H9 (cell line): ENCODE measurements at regions not wholly inside any gene's neighbourhood (a gene's known extent, or its start where the extent isn't known, plus 50 kb on each side); places are given as distances from the start of the nearest gene placed in this dataset.

Experiments
- DNase-seq: peaks from one replicate; pipeline ENCODE4 v3.0.0-alpha.2; 2017
- H2AFZ ChIP-seq: one replicate; pipeline ENCODE4 v1.6.1; 2013; ENCODE audit warnings: mild to moderate bottlenecking, low read length, control low read depth, moderate library complexity
- H2AK5ac ChIP-seq: 2 replicates; pipeline ENCODE4 v1.6.1; 2013; ENCODE audit warnings: low read length, control low read depth, mixed read lengths; ENCODE audit not compliant: insufficient read length
- H2BK120ac ChIP-seq: one replicate; pipeline ENCODE4 v1.6.1; 2013; ENCODE audit warnings: low read depth, mild to moderate bottlenecking, low read length, control low read depth, inconsistent platforms; ENCODE audit not compliant: poor library complexity, severe bottlenecking
- H2BK12ac ChIP-seq: 2 replicates; pipeline ENCODE4 v1.6.1; 2013; ENCODE audit warnings: low read length, control low read depth, mixed read lengths, low read depth; ENCODE audit not compliant: insufficient read length
- H2BK15ac ChIP-seq: 2 replicates; pipeline ENCODE4 v1.6.1; 2013; ENCODE audit warnings: low read depth, low read length, control low read depth
- H2BK20ac ChIP-seq: one replicate; pipeline ENCODE4 v1.6.1; 2013; ENCODE audit warnings: low read depth, mild to moderate bottlenecking, low read length, control low read depth, inconsistent platforms; ENCODE audit not compliant: poor library complexity, severe bottlenecking
- H2BK5ac ChIP-seq: 2 replicates; pipeline ENCODE4 v1.6.1; 2013; ENCODE audit warnings: low read length, control low read depth, mixed read lengths; ENCODE audit not compliant: insufficient read length
- H3K14ac ChIP-seq: 2 replicates; pipeline ENCODE4 v1.6.1; 2013; ENCODE audit warnings: low read length, control low read depth; ENCODE audit not compliant: insufficient read depth
- H3K18ac ChIP-seq: 2 replicates; pipeline ENCODE4 v1.6.1; 2013; ENCODE audit warnings: low read depth, mild to moderate bottlenecking, mixed read lengths, low read length, control low read depth; ENCODE audit not compliant: insufficient read length
- H3K23ac ChIP-seq: 2 replicates; pipeline ENCODE4 v1.6.1; 2013; ENCODE audit warnings: low read length, control low read depth, mixed read lengths, low read depth; ENCODE audit not compliant: insufficient read length
- H3K23me2 ChIP-seq: 2 replicates; pipeline ENCODE4 v1.6.1; 2013; ENCODE audit warnings: low read depth, mild to moderate bottlenecking, mixed read lengths, low read length, control low read depth; ENCODE audit not compliant: insufficient read length, poor library complexity, severe bottlenecking
- H3K27ac ChIP-seq: 2 replicates; pipeline ENCODE4 v1.5.1; 2013; ENCODE audit warnings: low read length, control low read depth, mixed read lengths, low read depth; ENCODE audit not compliant: insufficient read length
- H3K27me3 ChIP-seq: 2 replicates; pipeline ENCODE4 v1.6.1; 2013; ENCODE audit warnings: low read length, control low read depth, inconsistent platforms; ENCODE audit not compliant: insufficient read depth
- H3K4ac ChIP-seq: 2 replicates; pipeline ENCODE4 v1.6.1; 2013; ENCODE audit warnings: low read depth, mild to moderate bottlenecking, control low read depth, inconsistent platforms, low read length, moderate library complexity
- H3K4me1 ChIP-seq: 2 replicates; pipeline ENCODE4 v1.6.1; 2013; ENCODE audit warnings: low read length, control low read depth, inconsistent platforms; ENCODE audit not compliant: insufficient read depth
- H3K4me2 ChIP-seq: 2 replicates; pipeline ENCODE4 v1.6.1; 2013; ENCODE audit warnings: low read length, control low read depth, mixed read lengths; ENCODE audit not compliant: insufficient read length, insufficient read depth
- H3K56ac ChIP-seq: 2 replicates; pipeline ENCODE4 v1.6.1; 2013; ENCODE audit warnings: low read depth, mild to moderate bottlenecking, mixed read lengths, low read length, control low read depth; ENCODE audit not compliant: insufficient read length
- H3K79me1 ChIP-seq: 2 replicates; pipeline ENCODE4 v1.6.1; 2013; ENCODE audit warnings: low read depth, mild to moderate bottlenecking, moderate library complexity, low read length, control low read depth, inconsistent platforms; ENCODE audit not compliant: insufficient read depth, poor library complexity, severe bottlenecking
- H3K79me2 ChIP-seq: 2 replicates; pipeline ENCODE4 v1.6.1; 2013; ENCODE audit warnings: low read length, control low read depth, inconsistent platforms; ENCODE audit not compliant: insufficient read depth
- H3K9ac ChIP-seq: 2 replicates; pipeline ENCODE4 v1.6.1; 2013; ENCODE audit warnings: low read length, control low read depth, mixed read lengths; ENCODE audit not compliant: insufficient read length; ENCODE audit errors: extremely low read depth
- H3K9me3 ChIP-seq: one replicate; pipeline ENCODE4 v1.6.1; 2013; ENCODE audit warnings: low read depth, low read length, inconsistent platforms; ENCODE audit not compliant: control insufficient read depth
- H3T11ph ChIP-seq: one replicate; pipeline ENCODE4 v1.6.1; 2013; ENCODE audit warnings: mild to moderate bottlenecking, low read length, control low read depth, inconsistent platforms
- H4K20me1 ChIP-seq: one replicate; pipeline ENCODE4 v1.6.1; 2013; ENCODE audit not compliant: control insufficient read depth, insufficient read length, insufficient read depth
- H4K5ac ChIP-seq: 2 replicates; pipeline ENCODE4 v1.6.1; 2013; ENCODE audit warnings: low read depth, mild to moderate bottlenecking, mixed read lengths, low read length, control low read depth; ENCODE audit not compliant: insufficient read length
- H4K8ac ChIP-seq: replicated peaks from 2 replicates; pipeline ENCODE4 v1.6.1; 2013; ENCODE audit warnings: low read length, control low read depth, mixed read lengths, low read depth; ENCODE audit not compliant: insufficient read length
- H4K91ac ChIP-seq: 2 replicates; pipeline ENCODE4 v1.6.1; 2013; ENCODE audit warnings: low read depth, mild to moderate bottlenecking, moderate library complexity, mixed read lengths, low read length, control low read depth; ENCODE audit not compliant: insufficient read length
- H3K27ac Mint-ChIP-seq, 3 experiments: 2 replicates in 2 of 3; 3 replicates in 1 of 3; pipeline ENCODE4 v1.8.0; 2020 to 2021; ENCODE audit warnings: mixed read lengths in 3 of 3, mild to moderate bottlenecking in 1 of 3, moderate library complexity in 1 of 3
- H3K27me3 Mint-ChIP-seq: 2 replicates; pipeline ENCODE4 v1.8.0; 2021; ENCODE audit warnings: low read depth, mild to moderate bottlenecking, moderate library complexity, mixed read lengths
- H3K36me3 Mint-ChIP-seq, 3 experiments: 2 replicates in 2 of 3; 3 replicates in 1 of 3; pipeline ENCODE4 v1.8.0; 2020 to 2021; ENCODE audit warnings: low read depth in 3 of 3, mixed read lengths in 3 of 3; ENCODE audit not compliant: insufficient read depth in 1 of 3
- H3K4me1 Mint-ChIP-seq, 2 experiments: 2 replicates each; pipeline ENCODE4 v1.8.0; 2020; ENCODE audit warnings: mixed read lengths in 2 of 2
- H3K4me3 Mint-ChIP-seq, 2 experiments: 2 replicates in 1 of 2; 3 replicates in 1 of 2; pipeline ENCODE4 v1.8.0; 2020 to 2021; ENCODE audit warnings: mild to moderate bottlenecking in 2 of 2, mixed read lengths in 2 of 2, moderate library complexity in 1 of 2
- H3K9me3 Mint-ChIP-seq, 2 experiments: 2 replicates in 1 of 2; 3 replicates in 1 of 2; pipeline ENCODE4 v1.8.0; 2020; ENCODE audit warnings: mild to moderate bottlenecking in 2 of 2, mixed read lengths in 2 of 2, moderate library complexity in 1 of 2
- CTCF ChIP-seq: fragments of 200-600 bp; sonication (generic); conservative IDR thresholded peaks from 3 replicates; pipeline ENCODE4 v1.8.0; 2021; ENCODE audit warnings: antibody characterized with exemption, mild to moderate bottlenecking

GRCh38 chr14:42319996-42320395 is 713.3 kb downstream of the LRFN5 start:
- Histone ChIP-seq H2BK120ac (no peak overlapping the region), H2BK12ac (no peak overlapping the region), H3K4ac (no peak overlapping the region), H3K4me2 (no peak overlapping the region), H3K14ac (no peak overlapping the region), H2BK20ac (no peak overlapping the region), H3K4me1 (no peaks in the 10 kb centered on the region), H2AK5ac (no peak overlapping the region), H3K56ac (no peak overlapping the region), H2AFZ (no peak overlapping the region), H4K91ac (no peak overlapping the region), H3K23ac (no peak overlapping the region), H3K27me3 (no peaks in the 10 kb centered on the region), H3T11ph (no peak overlapping the region), H3K23me2 (no peaks in the 10 kb centered on the region), H3K18ac (no peak overlapping the region), H4K5ac (no peak overlapping the region), H3K9me3 (no peaks in the 10 kb centered on the region), H2BK5ac (no peak overlapping the region), H2BK15ac (no peak overlapping the region), H4K20me1 (no peaks in the 10 kb centered on the region), H3K79me2 (no peaks in the 10 kb centered on the region), H3K27ac (no peak overlapping the region), H3K9ac (no peak overlapping the region), H4K8ac (no peak overlapping the region), H3K79me1 (no peaks in the 10 kb centered on the region)
- H3K27me3 Mint-ChIP-seq = no peaks in the 10 kb centered on the region
- peaks cover 5 to 20% (median 11%) of the 10 kb centered on the region in 3 experiments for H3K36me3 Mint-ChIP-seq
- no peak overlapping the region for H3K4me3 Mint-ChIP-seq
- H3K27ac Mint-ChIP-seq = no peak overlapping the region
- no peak for DNase-seq
- peaks cover 21 to 24% of the 10 kb centered on the region in 2 experiments for H3K9me3 Mint-ChIP-seq
- TF ChIP-seq CTCF = no peak
- H3K4me1 Mint-ChIP-seq = peaks cover 4 to 5% of the 10 kb centered on the region in 2 experiments; a peak in 3 of 4 replicates
